ENCODE measurements at regions not wholly inside any gene's neighbourhood (a gene's known extent, or its start where the extent isn't known, plus 50 kb on each side); places are given as distances from the start of the nearest gene placed in this dataset.

GRCh38 chr2:129431881-129432280 lies 547.6 kb upstream of the RAB6C start:
- TF ChIP-seq, protein P1, sequence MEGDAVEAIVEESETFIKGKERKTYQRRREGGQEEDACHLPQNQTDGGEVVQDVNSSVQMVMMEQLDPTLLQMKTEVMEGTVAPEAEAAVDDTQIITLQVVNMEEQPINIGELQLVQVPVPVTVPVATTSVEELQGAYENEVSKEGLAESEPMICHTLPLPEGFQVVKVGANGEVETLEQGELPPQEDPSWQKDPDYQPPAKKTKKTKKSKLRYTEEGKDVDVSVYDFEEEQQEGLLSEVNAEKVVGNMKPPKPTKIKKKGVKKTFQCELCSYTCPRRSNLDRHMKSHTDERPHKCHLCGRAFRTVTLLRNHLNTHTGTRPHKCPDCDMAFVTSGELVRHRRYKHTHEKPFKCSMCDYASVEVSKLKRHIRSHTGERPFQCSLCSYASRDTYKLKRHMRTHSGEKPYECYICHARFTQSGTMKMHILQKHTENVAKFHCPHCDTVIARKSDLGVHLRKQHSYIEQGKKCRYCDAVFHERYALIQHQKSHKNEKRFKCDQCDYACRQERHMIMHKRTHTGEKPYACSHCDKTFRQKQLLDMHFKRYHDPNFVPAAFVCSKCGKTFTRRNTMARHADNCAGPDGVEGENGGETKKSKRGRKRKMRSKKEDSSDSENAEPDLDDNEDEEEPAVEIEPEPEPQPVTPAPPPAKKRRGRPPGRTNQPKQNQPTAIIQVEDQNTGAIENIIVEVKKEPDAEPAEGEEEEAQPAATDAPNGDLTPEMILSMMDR (IDR thresholded peaks at IDR 0.05; ENCODE audit: low read length) = no peak
- TF ChIP-seq EZH2phosphoT487 (IDR thresholded peaks at IDR 0.05; ENCODE audit: low read length) = no peak
